Ishikawa (cell line): ENCODE measurements at regions not wholly inside any gene's neighbourhood (a gene's known extent, or its start where the extent isn't known, plus 50 kb on each side); places are given as distances from the start of the nearest gene placed in this dataset.

Experiments
- CEBPB ChIP-seq: IDR thresholded peaks from 2 replicates; pipeline ENCODE4 v1.6.1; 2012
- CREB1 ChIP-seq: IDR thresholded peaks from 2 replicates; pipeline ENCODE4 v1.6.1; 2012; ENCODE audit warnings: low read depth
- EGR1 ChIP-seq: IDR thresholded peaks from 2 replicates; pipeline ENCODE4 v1.6.1; 2012
- EP300 ChIP-seq: IDR thresholded peaks from 2 replicates; pipeline ENCODE4 v1.6.1; 2012; ENCODE audit warnings: borderline replicate concordance
- FOXM1 ChIP-seq: IDR thresholded peaks from 2 replicates; pipeline ENCODE4 v1.6.1; 2012; ENCODE audit warnings: low read depth, borderline replicate concordance
- MAX ChIP-seq: IDR thresholded peaks from 2 replicates; pipeline ENCODE4 v1.6.1; 2012
- NFIC ChIP-seq: IDR thresholded peaks from 2 replicates; pipeline ENCODE4 v1.6.1; 2012
- RAD21 ChIP-seq: IDR thresholded peaks from 2 replicates; pipeline ENCODE4 v1.6.1; 2012; ENCODE audit warnings: low read depth
- REST ChIP-seq: IDR thresholded peaks from 2 replicates; pipeline ENCODE4 v1.6.1; 2012; ENCODE audit warnings: low read depth, mild to moderate bottlenecking
- TAF1 ChIP-seq: IDR thresholded peaks from 2 replicates; pipeline ENCODE4 v1.6.1; 2012; ENCODE audit warnings: low read depth, mild to moderate bottlenecking
- TCF12 ChIP-seq: IDR thresholded peaks from 2 replicates; pipeline ENCODE4 v1.6.1; 2012; ENCODE audit warnings: low read depth
- TEAD4 ChIP-seq: IDR thresholded peaks from 2 replicates; pipeline ENCODE4 v1.6.1; 2012
- USF1 ChIP-seq: IDR thresholded peaks from 2 replicates; pipeline ENCODE4 v1.6.1; 2012
- YY1 ChIP-seq: IDR thresholded peaks from 2 replicates; pipeline ENCODE4 v1.6.1; 2012; ENCODE audit warnings: low read depth
- ZBTB7A ChIP-seq: IDR thresholded peaks from 2 replicates; pipeline ENCODE4 v1.6.1; 2012; ENCODE audit warnings: low read depth

DNA sequence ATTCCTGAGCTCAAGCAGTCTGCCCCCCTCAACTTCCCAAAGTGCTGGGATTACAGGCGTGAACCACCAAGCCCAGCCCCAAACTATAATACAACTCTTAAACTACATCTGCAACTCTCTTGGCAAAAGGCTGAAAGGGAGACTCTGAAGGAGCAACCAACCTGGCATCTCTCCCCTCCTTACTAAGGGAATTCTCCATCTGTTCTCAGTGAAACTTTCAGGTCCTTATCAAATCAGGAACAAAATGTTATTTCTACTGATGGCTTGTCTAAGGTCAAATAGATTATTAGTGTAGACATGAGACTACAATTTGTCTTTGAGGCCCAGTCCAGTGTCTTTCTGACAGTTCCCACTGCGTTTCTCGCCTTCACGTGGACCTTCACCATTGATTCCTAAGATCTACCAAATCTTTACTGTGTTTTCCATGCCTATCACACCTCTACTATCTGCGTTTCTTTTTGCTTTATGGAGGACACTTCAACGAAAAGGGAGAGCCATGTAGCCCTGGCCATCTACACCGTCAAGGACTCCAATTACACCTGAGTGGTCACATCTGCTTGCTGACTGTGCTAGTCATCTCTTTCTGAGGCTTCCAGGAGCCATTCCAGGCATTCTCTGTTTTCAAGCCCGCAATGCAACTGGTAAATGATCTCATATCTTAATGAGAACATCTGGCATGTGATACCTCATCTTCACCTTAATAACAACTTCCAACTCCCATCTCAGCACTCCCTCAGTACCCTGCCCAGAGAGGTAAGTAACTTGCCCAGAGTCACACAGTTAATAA is 405.7 kb upstream of the CITED2 start:
- TF ChIP-seq YY1 (no peak), RAD21 (no peak), REST (no peak), TAF1 (no peak), NFIC (no peak), TCF12 (no peak), EGR1 (no peak), ZBTB7A (no peak), MAX (no peak), CEBPB (no peak), CREB1 (no peak), USF1 (no peak), TEAD4 (no peak), EP300 (no peak), FOXM1 (no peak)

GRCh38 chr6:139778688-139779087 is 404.2 kb upstream of the CITED2 start:
- TF ChIP-seq TAF1 (no peak), RAD21 (no peak), ZBTB7A (no peak), REST (no peak)

DNA sequence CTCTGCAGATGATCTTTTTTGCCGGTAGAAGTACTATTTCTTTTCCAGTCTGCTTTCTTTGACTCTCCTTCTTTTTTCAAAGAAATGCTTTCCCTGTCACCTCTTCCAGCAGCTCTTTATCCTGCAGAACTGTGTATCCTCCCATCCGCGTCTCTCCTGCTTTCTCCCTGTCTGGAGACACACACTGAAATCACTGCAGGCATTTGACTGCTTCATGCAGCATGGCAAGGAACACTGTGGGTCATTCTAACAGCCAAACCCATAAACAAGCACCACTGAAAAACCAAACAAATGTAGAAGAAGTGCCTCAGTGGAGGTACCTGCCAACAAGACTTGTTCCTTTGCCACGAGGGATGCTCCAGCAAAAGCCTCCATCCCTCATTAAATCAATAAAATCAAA is 403.7 kb upstream of the CITED2 start:
- TF ChIP-seq REST (no peak), RAD21 (no peak), CEBPB (no peak), NFIC (no peak), TAF1 (no peak), USF1 (no peak), TCF12 (no peak), FOXM1 (no peak), EP300 (no peak), ZBTB7A (no peak), YY1 (no peak)

GRCh38 chr6:139777202-139777970 is 402.9 kb upstream of the CITED2 start:
- no peak for TF ChIP-seq REST
- no peak for TF ChIP-seq TAF1
- TF ChIP-seq MAX = no peak
- no peak for TF ChIP-seq RAD21
- TF ChIP-seq CEBPB = no peak
- TF ChIP-seq USF1 = no peak
- no peak for TF ChIP-seq TEAD4
- TF ChIP-seq EGR1 = no peak
- no peak for TF ChIP-seq EP300
- TF ChIP-seq NFIC = no peak
- TF ChIP-seq FOXM1 = no peak
